Sigmoid colon (tissue), 6 donors: ENCODE measurements at regions not wholly inside any gene's neighbourhood (a gene's known extent, or its start where the extent isn't known, plus 50 kb on each side); places are given as distances from the start of the nearest gene placed in this dataset.

Experiments
- DNase-seq: peaks from one replicate; pipeline ENCODE4 v3.0.0-alpha.2; 2019
- H3K27ac ChIP-seq, 4 donors: fragments of 200-600 bp; sonication (generic); one replicate each; pipeline ENCODE4 v1.5.1; 2016 to 2019; ENCODE audit warnings: mild to moderate bottlenecking in 1 of 4
- H3K27me3 ChIP-seq, 3 donors: fragments of 200-600 bp; sonication (generic); one replicate each; pipeline ENCODE4 v1.5.1; 2019; ENCODE audit warnings: mild to moderate bottlenecking in 1 of 3
- H3K36me3 ChIP-seq, 4 donors: fragments of 200-600 bp; sonication (generic); one replicate each; pipeline ENCODE4 v1.5.1; 2016 to 2019
- H3K4me1 ChIP-seq, 4 donors: fragments of 200-600 bp; sonication (generic); one replicate each; pipeline ENCODE4 v1.5.1; 2017 to 2019
- H3K4me3 ChIP-seq, 4 donors: fragments of 200-600 bp; sonication (generic); one replicate each; pipeline ENCODE4 v1.5.1; 2017 to 2019; ENCODE audit warnings: mild to moderate bottlenecking in 2 of 4, moderate library complexity in 1 of 4
- H3K9me3 ChIP-seq, 4 donors: fragments of 200-600 bp in 3 of 4; sonication (generic) in 3 of 4; one replicate each; pipeline versions ENCODE4 v1.5.1 to v1.6.1; 2013 to 2019
- CTCF ChIP-seq, 4 experiments: fragments of 450-650 bp in 3 of 4; fragments of 200-600 bp in 1 of 4; IDR thresholded peaks; one replicate each; pipeline ENCODE4 v1.5.1; 2016 to 2019; ENCODE audit warnings: antibody characterized with exemption in 4 of 4, mild to moderate bottlenecking in 3 of 4, moderate library complexity in 2 of 4
- EP300 ChIP-seq, 4 donors: sonication (generic); formaldehyde crosslinking; IDR thresholded peaks; one replicate each; pipeline ENCODE4 v1.6.1; 2017; ENCODE audit warnings: antibody characterized with exemption in 4 of 4
- POLR2A ChIP-seq, 2 donors: fragments of 450-650 bp; IDR thresholded peaks; one replicate each; pipeline ENCODE4 v1.6.1; 2016; ENCODE audit warnings: antibody characterized with exemption in 2 of 2, mild to moderate bottlenecking in 2 of 2, moderate library complexity in 2 of 2
- POLR2AphosphoS5 ChIP-seq, 4 donors: sonication (generic); formaldehyde crosslinking; IDR thresholded peaks; one replicate each; pipeline ENCODE4 v1.6.1; 2017; ENCODE audit warnings: antibody characterized with exemption in 4 of 4
- WGBS, 2 donors: extraction: QIAGEN DNeasy Blood & Tissue Kit; methylation state at CpG; one replicate each; pipeline ENCODE4 v1.1.7; 2013; 5-methylcytosine and 5-hydroxymethylcytosine counted together
- intact Hi-C: fragments of 100-400 bp; cut with DNase I; formaldehyde crosslinking; loops from one replicate; pipeline ENCODE4 v1.15.1; 2023
- donor health status: healthy with polysubstance abuse.
- donor health status: healthy.

GRCh38 chr1:201636097-201636496 lies 97.2 kb downstream of the NAV1 start:
- Histone ChIP-seq H3K4me3 (no peak overlapping the region), H3K9me3 (no peaks in the 10 kb centered on the region), H3K4me1 (peaks cover 0 to 19% (median 11%) of the 10 kb centered on the region in 4 donors), H3K27ac (no peak overlapping the region), H3K27me3 (no peaks in the 10 kb centered on the region), H3K36me3 (peaks cover 0 to 4% (median 0%) of the 10 kb centered on the region in 4 donors)
- TF ChIP-seq CTCF (IDR thresholded peaks at IDR 0.05) (no peak), EP300 (IDR thresholded peaks at IDR 0.05) (no peak), POLR2A (IDR thresholded peaks at IDR 0.05) (no peak), POLR2AphosphoS5 (IDR thresholded peaks at IDR 0.05) (no peak)
- 94 to 96% methylated on average over 2 of the region's 2 CpGs for WGBS, 2 donors
- DNase-seq: no peak
- intact Hi-C loops: no loop called here

GRCh38 chr1:201636510-201636971 lies 97.6 kb downstream of the NAV1 start:
- no peaks in the 10 kb centered on the region for H3K9me3 ChIP-seq
- peaks cover 0 to 4% (median 0%) of the 10 kb centered on the region in 4 donors for H3K36me3 ChIP-seq
- TF ChIP-seq POLR2A (IDR thresholded peaks at IDR 0.05): no peak
- DNase-seq: no peak
- peaks cover 0 to 18% (median 9%) of the 10 kb centered on the region in 4 donors for H3K4me1 ChIP-seq
- H3K4me3 ChIP-seq: no peak overlapping the region
- WGBS, 2 donors: 69 to 79% methylated on average over 3 of the region's 3 CpGs
- intact Hi-C loops: no loop called here
- no peak overlapping the region for H3K27ac ChIP-seq
- no peaks in the 10 kb centered on the region for H3K27me3 ChIP-seq

GRCh38 chr1:201637282-201638079 lies 98.6 kb downstream of the NAV1 start:
- Histone ChIP-seq H3K4me1 (peaks cover 0 to 18% (median 9%) of the 10 kb centered on the region in 4 donors), H3K4me3 (no peak overlapping the region), H3K36me3 (peaks cover 0 to 4% (median 0%) of the 10 kb centered on the region in 4 donors), H3K27ac (no peak overlapping the region), H3K9me3 (no peaks in the 10 kb centered on the region), H3K27me3 (no peaks in the 10 kb centered on the region)
- no peak for DNase-seq
- 55 to 74% methylated on average over 4 of the region's 4 CpGs for WGBS, 2 donors
- TF ChIP-seq POLR2AphosphoS5 (IDR thresholded peaks at IDR 0.05): no peak
- no peak for TF ChIP-seq EP300 (IDR thresholded peaks at IDR 0.05)
- TF ChIP-seq POLR2A (IDR thresholded peaks at IDR 0.05): no peak
- no peak for TF ChIP-seq CTCF (IDR thresholded peaks at IDR 0.05)
- intact Hi-C loops: no loop called here

- WGBS, 2 donors: 71 to 77% methylated on average over 7 of the region's 7 CpGs
- no peaks in the 10 kb centered on the region for H3K9me3 ChIP-seq
- H3K4me1 ChIP-seq: peaks cover 0 to 5% (median 2%) of the 10 kb centered on the region in 4 donors
- H3K4me3 ChIP-seq: no peak overlapping the region
- H3K36me3 ChIP-seq: peaks cover 0 to 4% (median 0%) of the 10 kb centered on the region in 4 donors
- intact Hi-C loops: no loop called here
- H3K27me3 ChIP-seq: no peaks in the 10 kb centered on the region
- no peak for TF ChIP-seq CTCF (IDR thresholded peaks at IDR 0.05)
- TF ChIP-seq EP300 (IDR thresholded peaks at IDR 0.05): no peak
- TF ChIP-seq POLR2A (IDR thresholded peaks at IDR 0.05): no peak
- no peak for TF ChIP-seq POLR2AphosphoS5 (IDR thresholded peaks at IDR 0.05)
- peak overlapping the region in 2 of 4 donors; percentile 41 to 54 for H3K27ac ChIP-seq
- DNase-seq: no peak
Measured at GRCh38 chr1:201639391-201639790, 100.5 kb downstream of the NAV1 start.

GRCh38 chr1:201639826-201640225 lies 100.9 kb downstream of the NAV1 start:
- TF ChIP-seq POLR2A (IDR thresholded peaks at IDR 0.05) (no peak), EP300 (IDR thresholded peaks at IDR 0.05) (no peak), CTCF (IDR thresholded peaks at IDR 0.05) (no peak), POLR2AphosphoS5 (IDR thresholded peaks at IDR 0.05) (no peak)
- Histone ChIP-seq H3K4me3 (no peak overlapping the region), H3K36me3 (peaks cover 0 to 4% (median 0%) of the 10 kb centered on the region in 4 donors), H3K27me3 (no peaks in the 10 kb centered on the region), H3K9me3 (no peaks in the 10 kb centered on the region), H3K4me1 (peaks cover 0 to 5% (median 0%) of the 10 kb centered on the region in 4 donors), H3K27ac (peak overlapping the region in 3 of 4 donors; percentile 24 to 54 (median 41))
- 76 to 81% methylated on average over 6 of the region's 6 CpGs for WGBS, 2 donors
- no peak for DNase-seq
- intact Hi-C loops: no loop called here
